Type B pancreatic cell (in vitro differentiated cells): ENCODE measurements at regions not wholly inside any gene's neighbourhood (a gene's known extent, or its start where the extent isn't known, plus 50 kb on each side); places are given as distances from the start of the nearest gene placed in this dataset.

Source experiments
- DNase-seq: peaks from one replicate; pipeline ENCODE4 v3.0.0; 2021; ENCODE audit warnings: mixed read lengths; ENCODE audit not compliant: unreplicated experiment; ENCODE audit errors: extremely low spot score
- H3K27ac Mint-ChIP-seq: 2 replicates; pipeline ENCODE4 v1.8.0; 2021; ENCODE audit warnings: mild to moderate bottlenecking, mixed read lengths
- H3K27me3 Mint-ChIP-seq: 2 replicates; pipeline ENCODE4 v1.8.0; 2021; ENCODE audit warnings: mixed read lengths
- H3K36me3 Mint-ChIP-seq: 2 replicates; pipeline ENCODE4 v1.8.0; 2021; ENCODE audit warnings: mixed read lengths
- H3K4me1 Mint-ChIP-seq: one replicate; pipeline ENCODE4 v1.8.0; 2021; ENCODE audit warnings: mixed read lengths; ENCODE audit not compliant: unreplicated experiment
- H3K4me3 Mint-ChIP-seq: 2 replicates; pipeline ENCODE4 v1.8.0; 2021; ENCODE audit warnings: mild to moderate bottlenecking, mixed read lengths
- H3K9me3 Mint-ChIP-seq: 2 replicates; pipeline ENCODE4 v1.8.0; 2021; ENCODE audit warnings: mixed read lengths
- TF ChIP-seq, protein P1 (sequence below): fragments of 200-600 bp; sonication (generic); conservative IDR thresholded peaks from 2 replicates; pipeline ENCODE4 v1.5.0; 2021; ENCODE audit warnings: antibody characterized with exemption, mild to moderate bottlenecking

GRCh38 chr5:167346461-167346860 is 945.0 kb upstream of the WWC1 start:
- TF ChIP-seq, protein P1, sequence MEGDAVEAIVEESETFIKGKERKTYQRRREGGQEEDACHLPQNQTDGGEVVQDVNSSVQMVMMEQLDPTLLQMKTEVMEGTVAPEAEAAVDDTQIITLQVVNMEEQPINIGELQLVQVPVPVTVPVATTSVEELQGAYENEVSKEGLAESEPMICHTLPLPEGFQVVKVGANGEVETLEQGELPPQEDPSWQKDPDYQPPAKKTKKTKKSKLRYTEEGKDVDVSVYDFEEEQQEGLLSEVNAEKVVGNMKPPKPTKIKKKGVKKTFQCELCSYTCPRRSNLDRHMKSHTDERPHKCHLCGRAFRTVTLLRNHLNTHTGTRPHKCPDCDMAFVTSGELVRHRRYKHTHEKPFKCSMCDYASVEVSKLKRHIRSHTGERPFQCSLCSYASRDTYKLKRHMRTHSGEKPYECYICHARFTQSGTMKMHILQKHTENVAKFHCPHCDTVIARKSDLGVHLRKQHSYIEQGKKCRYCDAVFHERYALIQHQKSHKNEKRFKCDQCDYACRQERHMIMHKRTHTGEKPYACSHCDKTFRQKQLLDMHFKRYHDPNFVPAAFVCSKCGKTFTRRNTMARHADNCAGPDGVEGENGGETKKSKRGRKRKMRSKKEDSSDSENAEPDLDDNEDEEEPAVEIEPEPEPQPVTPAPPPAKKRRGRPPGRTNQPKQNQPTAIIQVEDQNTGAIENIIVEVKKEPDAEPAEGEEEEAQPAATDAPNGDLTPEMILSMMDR, result no peak
- no peak overlapping the region for H3K4me3 Mint-ChIP-seq
- H3K27ac Mint-ChIP-seq, result no peak overlapping the region
- H3K27me3 Mint-ChIP-seq, result peaks cover 2% of the 10 kb centered on the region
- DNase-seq, result no peak
- H3K4me1 Mint-ChIP-seq, result no peaks in the 10 kb centered on the region
- H3K9me3 Mint-ChIP-seq, result no peaks in the 10 kb centered on the region
- H3K36me3 Mint-ChIP-seq, result no peaks in the 10 kb centered on the region

- Mint-ChIP-seq H3K4me3 (no peak overlapping the region), H3K27me3 (peaks cover 2% of the 10 kb centered on the region), H3K27ac (no peak overlapping the region), H3K4me1 (no peaks in the 10 kb centered on the region), H3K9me3 (no peaks in the 10 kb centered on the region), H3K36me3 (no peaks in the 10 kb centered on the region)
- TF ChIP-seq, protein P1, result no peak
- DNase-seq, result no peak
Observed at GRCh38 chr5:167348251-167348926, 943.1 kb upstream of the WWC1 start.

DNA sequence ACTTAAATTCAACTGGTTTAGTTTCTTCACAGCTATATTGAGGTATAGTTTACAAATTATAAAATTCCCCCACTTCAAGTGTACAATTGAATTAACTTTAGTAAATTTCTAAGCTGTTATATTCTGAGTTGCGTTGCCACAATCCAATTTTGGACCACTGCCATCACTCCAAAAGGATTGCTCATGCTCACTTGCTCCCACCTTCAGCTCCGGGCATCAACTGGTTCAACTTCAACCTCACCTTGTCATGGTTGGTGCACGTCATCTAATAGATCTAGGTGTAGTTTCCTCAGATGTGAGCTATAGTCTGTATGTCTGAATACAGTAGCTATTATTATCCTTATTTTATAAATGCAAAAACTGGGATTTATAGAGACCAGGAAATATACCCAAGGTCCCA is 942.5 kb upstream of the WWC1 start:
- Mint-ChIP-seq H3K4me1 (no peaks in the 10 kb centered on the region), H3K27ac (no peak overlapping the region), H3K27me3 (peaks cover 2% of the 10 kb centered on the region), H3K36me3 (no peaks in the 10 kb centered on the region), H3K9me3 (no peaks in the 10 kb centered on the region), H3K4me3 (no peak overlapping the region)
- TF ChIP-seq, protein P1, result no peak
- no peak for DNase-seq

GRCh38 chr5:167351316-167351715 is 940.1 kb upstream of the WWC1 start:
- DNase-seq, result no peak
- Mint-ChIP-seq H3K27me3 (peaks cover 2% of the 10 kb centered on the region), H3K36me3 (no peaks in the 10 kb centered on the region), H3K9me3 (no peaks in the 10 kb centered on the region), H3K4me3 (no peak overlapping the region), H3K4me1 (peaks cover 6% of the 10 kb centered on the region), H3K27ac (no peak overlapping the region)
- TF ChIP-seq, protein P1, result no peak

- H3K36me3 Mint-ChIP-seq, result no peaks in the 10 kb centered on the region
- TF ChIP-seq, protein P1, result no peak
- H3K4me1 Mint-ChIP-seq, result peaks cover 6% of the 10 kb centered on the region
- no peak overlapping the region for H3K27ac Mint-ChIP-seq
- H3K9me3 Mint-ChIP-seq, result no peaks in the 10 kb centered on the region
- no peak overlapping the region for H3K4me3 Mint-ChIP-seq
- DNase-seq, result no peak
- H3K27me3 Mint-ChIP-seq, result peaks cover 2% of the 10 kb centered on the region
Observed at GRCh38 chr5:167352801-167353200, 938.6 kb upstream of the WWC1 start.
